ENCODE measurements at regions not wholly inside any gene's neighbourhood (a gene's known extent, or its start where the extent isn't known, plus 50 kb on each side); places are given as distances from the start of the nearest gene placed in this dataset.

DNA sequence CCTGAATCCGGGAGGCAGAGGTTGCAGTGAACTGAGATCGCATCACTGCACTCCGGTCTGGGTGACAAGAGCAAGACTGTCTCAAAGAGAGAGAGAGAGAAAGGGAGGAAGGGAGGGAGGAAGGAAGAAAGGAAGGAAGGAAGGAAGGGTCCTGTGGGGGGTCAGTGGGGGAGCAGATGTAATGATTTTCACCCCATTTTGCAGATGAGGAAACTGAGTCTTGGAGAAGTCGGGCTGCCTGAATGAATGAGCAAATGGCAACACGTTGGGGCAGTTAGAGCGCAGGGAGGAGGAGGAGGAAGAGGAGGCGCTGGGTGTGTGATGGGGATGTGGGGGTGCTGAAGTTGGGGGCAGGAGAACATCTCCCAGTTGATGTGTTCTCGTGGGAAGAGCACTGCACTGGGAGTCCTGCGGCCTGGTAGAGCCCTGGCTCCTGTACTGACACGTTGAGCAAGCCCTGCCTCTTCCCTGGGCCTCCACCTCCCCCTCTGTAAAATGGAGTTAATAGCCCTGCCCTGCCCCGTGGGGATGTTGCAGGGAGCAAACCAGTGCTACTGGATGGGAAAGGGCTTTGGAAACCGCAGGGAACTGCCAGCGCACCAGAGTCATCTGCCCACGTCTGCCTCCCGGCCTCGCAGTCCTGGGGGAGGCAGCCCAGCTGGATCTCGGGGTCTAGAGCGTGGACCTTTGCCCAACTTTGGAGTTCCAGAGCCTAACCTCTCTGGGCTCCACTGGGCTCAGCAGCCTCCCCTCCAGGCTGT, 103.2 kb upstream of the CASZ1 start:
- H3K27me3 Mint-ChIP-seq (ENCODE audit: insufficient read depth) = peaks cover 32% of the 10 kb centered on the region
- no peak overlapping the region for H3K27ac Mint-ChIP-seq
- no peak for DNase-seq

DNA sequence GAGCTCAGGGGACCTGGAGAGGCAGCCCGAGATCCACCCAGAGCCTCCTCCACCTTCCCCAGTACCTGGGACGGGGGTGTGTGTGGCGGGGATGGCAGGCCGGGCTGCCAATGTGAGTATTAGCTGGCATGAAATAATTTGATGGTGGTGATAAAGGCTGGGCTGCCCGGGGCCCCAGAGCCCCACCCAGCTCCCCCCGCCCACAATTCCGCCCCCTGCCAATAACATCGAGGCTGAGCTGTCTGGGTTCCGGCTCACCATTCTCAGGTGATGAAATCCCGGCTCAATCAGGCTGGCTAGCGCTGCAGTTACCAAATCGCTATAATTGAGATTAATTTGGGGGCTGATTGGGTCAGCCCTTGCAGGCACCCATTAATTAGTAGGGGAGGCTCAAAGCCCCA, 103.8 kb upstream of the CASZ1 start:
- H3K27me3 Mint-ChIP-seq (ENCODE audit: insufficient read depth) = peaks cover 28% of the 10 kb centered on the region
- TF ChIP-seq, protein P1, sequence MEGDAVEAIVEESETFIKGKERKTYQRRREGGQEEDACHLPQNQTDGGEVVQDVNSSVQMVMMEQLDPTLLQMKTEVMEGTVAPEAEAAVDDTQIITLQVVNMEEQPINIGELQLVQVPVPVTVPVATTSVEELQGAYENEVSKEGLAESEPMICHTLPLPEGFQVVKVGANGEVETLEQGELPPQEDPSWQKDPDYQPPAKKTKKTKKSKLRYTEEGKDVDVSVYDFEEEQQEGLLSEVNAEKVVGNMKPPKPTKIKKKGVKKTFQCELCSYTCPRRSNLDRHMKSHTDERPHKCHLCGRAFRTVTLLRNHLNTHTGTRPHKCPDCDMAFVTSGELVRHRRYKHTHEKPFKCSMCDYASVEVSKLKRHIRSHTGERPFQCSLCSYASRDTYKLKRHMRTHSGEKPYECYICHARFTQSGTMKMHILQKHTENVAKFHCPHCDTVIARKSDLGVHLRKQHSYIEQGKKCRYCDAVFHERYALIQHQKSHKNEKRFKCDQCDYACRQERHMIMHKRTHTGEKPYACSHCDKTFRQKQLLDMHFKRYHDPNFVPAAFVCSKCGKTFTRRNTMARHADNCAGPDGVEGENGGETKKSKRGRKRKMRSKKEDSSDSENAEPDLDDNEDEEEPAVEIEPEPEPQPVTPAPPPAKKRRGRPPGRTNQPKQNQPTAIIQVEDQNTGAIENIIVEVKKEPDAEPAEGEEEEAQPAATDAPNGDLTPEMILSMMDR (IDR thresholded peaks at IDR 0.05) = no peak
- peaks cover 7% of the 10 kb centered on the region for H3K4me1 Mint-ChIP-seq (ENCODE audit: low read depth)
- no peak overlapping the region for H3K27ac Mint-ChIP-seq
- no peaks in the 10 kb centered on the region for H3K9me3 Mint-ChIP-seq
- DNase-seq = no peak
- H3K4me3 Mint-ChIP-seq = no peak overlapping the region
- no peaks in the 10 kb centered on the region for H3K36me3 Mint-ChIP-seq (ENCODE audit: low read depth)

More for the DNA sequence above, 103.2 kb upstream of the CASZ1 start:
- Mint-ChIP-seq H3K4me1 (ENCODE audit: low read depth) (peaks cover 7% of the 10 kb centered on the region), H3K4me3 (no peak overlapping the region), H3K9me3 (no peaks in the 10 kb centered on the region), H3K36me3 (ENCODE audit: low read depth) (no peaks in the 10 kb centered on the region)
- TF ChIP-seq, protein P1 (IDR thresholded peaks at IDR 0.05) = no peak

DNA sequence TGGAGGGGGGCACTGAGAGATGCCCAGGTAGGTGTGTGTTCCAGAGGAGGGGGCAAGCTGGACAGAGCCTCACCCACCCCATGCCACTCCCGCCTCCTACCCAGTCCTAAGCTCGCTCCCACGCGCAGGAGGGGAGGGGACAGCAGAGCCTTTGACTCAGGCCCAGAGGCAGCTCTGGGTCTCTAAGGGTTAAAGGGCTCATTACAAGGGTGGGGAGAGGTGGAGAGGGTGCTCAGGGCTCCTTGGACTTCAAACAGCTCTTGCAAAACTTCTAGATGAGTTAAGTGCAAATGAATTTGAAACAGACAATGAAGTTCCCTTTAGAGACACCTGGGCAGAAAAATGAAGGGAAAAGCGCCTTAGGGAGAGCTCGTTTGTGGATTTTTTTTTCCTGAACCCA, 104.2 kb upstream of the CASZ1 start:
- no peak for DNase-seq
- TF ChIP-seq, protein P1 (IDR thresholded peaks at IDR 0.05) = no peak
- peaks cover 7% of the 10 kb centered on the region for H3K4me1 Mint-ChIP-seq (ENCODE audit: low read depth)
- H3K27ac Mint-ChIP-seq = no peak overlapping the region
- no peak overlapping the region for H3K4me3 Mint-ChIP-seq
- no peaks in the 10 kb centered on the region for H3K9me3 Mint-ChIP-seq
- H3K36me3 Mint-ChIP-seq (ENCODE audit: low read depth) = no peaks in the 10 kb centered on the region
- H3K27me3 Mint-ChIP-seq (ENCODE audit: insufficient read depth) = peaks cover 27% of the 10 kb centered on the region

DNA sequence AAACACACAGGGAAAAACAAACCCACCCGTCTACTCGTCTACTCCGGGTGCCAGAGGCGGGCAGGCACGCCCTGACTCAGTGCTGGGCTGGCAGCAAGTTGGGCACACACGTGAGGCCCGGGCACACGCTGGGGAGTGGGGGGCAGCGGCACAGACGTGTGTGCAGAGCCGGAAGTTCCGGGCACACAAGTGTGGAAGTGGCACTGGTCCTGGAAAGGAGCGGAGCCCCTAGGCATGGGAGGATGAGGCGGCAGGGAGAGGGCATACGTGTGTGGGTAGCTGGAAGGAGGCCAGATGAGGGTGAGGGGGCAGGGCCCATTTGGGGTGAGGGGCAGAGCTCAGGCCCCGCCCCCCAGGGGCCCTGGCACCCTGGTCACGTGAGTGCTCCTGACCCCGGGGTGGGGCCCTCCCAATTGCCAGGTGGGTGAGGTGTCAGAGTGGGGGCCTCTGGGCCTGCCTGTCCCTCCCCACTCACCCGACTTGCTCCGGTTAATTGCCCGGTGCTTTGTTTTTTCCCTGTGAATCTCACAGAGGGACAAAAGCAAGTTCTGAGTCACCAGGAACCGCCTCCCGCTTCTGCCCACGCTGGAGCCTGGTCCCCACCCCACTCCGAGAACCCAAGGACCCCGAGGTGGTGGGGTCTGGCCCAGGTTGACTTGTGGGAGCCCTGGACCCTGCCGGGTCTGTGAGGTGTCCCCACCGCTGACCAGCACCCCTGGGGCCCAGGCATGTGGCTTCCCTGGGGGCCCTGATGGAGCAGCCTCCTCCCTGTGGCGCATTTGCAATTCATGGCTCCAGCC, 104.8 kb upstream of the CASZ1 start:
- Mint-ChIP-seq H3K27me3 (ENCODE audit: insufficient read depth) (peaks cover 27% of the 10 kb centered on the region), H3K4me3 (no peak overlapping the region), H3K4me1 (ENCODE audit: low read depth) (peaks cover 7% of the 10 kb centered on the region), H3K9me3 (no peaks in the 10 kb centered on the region), H3K36me3 (ENCODE audit: low read depth) (no peaks in the 10 kb centered on the region), H3K27ac (no peak overlapping the region)
- DNase-seq = no peak
- TF ChIP-seq, protein P1 (IDR thresholded peaks at IDR 0.05) = no peak

DNA sequence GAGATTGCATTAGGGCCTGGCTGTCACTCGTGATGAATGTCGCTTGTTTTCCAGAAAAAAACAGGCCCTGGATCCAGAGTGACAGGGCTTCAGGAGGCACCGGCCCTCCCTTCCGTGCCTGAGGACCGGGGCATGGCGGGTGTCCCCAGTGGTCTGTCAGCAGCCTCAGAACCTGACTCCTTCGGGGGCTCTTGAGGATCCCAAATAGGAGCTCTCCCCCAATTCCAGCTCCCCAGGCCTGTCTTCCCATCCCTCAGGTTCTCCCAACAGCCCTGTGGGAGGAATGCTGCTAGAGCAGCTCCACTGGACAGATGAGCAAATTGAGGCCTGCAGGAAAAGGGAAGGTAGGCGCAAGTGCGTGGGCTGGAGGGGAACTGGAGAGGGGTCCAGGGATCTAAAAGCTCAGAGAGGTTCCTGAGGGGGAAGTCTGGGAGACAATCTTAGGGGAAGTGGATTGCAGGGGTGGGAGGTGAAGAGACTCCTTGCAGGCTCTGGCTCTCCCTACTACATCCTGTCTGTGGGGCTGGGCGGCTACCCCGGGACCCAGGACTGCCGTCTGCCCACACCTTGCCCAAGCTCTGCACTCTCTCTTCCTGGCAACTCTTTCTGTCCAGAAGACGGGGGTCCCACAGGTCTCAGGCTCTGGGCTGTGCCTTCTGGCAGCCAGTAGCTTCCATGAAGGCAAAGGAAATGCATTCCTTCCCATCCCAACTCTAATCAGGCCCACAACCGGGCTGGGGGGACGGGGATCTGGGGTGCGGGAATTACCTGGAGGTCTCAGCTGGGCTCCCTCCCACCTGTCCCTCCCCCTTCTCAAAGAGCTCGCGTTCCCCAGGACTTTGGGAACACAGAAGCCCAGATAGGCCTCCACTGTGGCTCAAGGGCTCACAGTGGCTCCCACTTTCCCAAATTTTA, 105.7 kb upstream of the CASZ1 start:
- peaks cover 7% of the 10 kb centered on the region for H3K4me1 Mint-ChIP-seq (ENCODE audit: low read depth)
- DNase-seq = no peak
- H3K36me3 Mint-ChIP-seq (ENCODE audit: low read depth) = no peaks in the 10 kb centered on the region
- H3K27ac Mint-ChIP-seq = no peak overlapping the region
- TF ChIP-seq, protein P1 (IDR thresholded peaks at IDR 0.05) = no peak
- no peaks in the 10 kb centered on the region for H3K9me3 Mint-ChIP-seq
- H3K27me3 Mint-ChIP-seq (ENCODE audit: insufficient read depth) = peaks cover 34% of the 10 kb centered on the region
- H3K4me3 Mint-ChIP-seq = no peak overlapping the region

Measured in HFFc6 (cell line).